Forelimb muscle (tissue), 1 donor: ENCODE measurements at regions not wholly inside any gene's neighbourhood (a gene's known extent, or its start where the extent isn't known, plus 50 kb on each side); places are given as distances from the start of the nearest gene placed in this dataset.

Experiments used
- DNase-seq: peaks from one replicate; pipeline ENCODE4 v3.0.0-alpha.2; 2013; ENCODE audit warnings: low read depth

- peak; percentile 91 for DNase-seq
Observed at GRCh38 chr16:74169687-74170376, 126.8 kb upstream of the PSMD7 start.

GRCh38 chr16:74169066-74169465 is 127.5 kb upstream of the PSMD7 start:
- DNase-seq, result no peak

- DNase-seq, result no peak
Observed at GRCh38 chr16:74168445-74168844, 128.2 kb upstream of the PSMD7 start.

GRCh38 chr16:74166456-74166855 is 130.2 kb upstream of the PSMD7 start:
- DNase-seq, result no peak

- no peak for DNase-seq
Observed at GRCh38 chr16:74165566-74166080, 131.0 kb upstream of the PSMD7 start.

GRCh38 chr16:74160759-74161158 is 135.9 kb upstream of the PSMD7 start:
- DNase-seq, result no peak

GRCh38 chr16:74153773-74154172 is 142.8 kb upstream of the PSMD7 start:
- DNase-seq, result no peak

- DNase-seq, result no peak
Observed at GRCh38 chr16:74146643-74147042, 150.0 kb upstream of the PSMD7 start.

GRCh38 chr16:74143171-74143570 is 153.4 kb upstream of the PSMD7 start:
- no peak for DNase-seq

GRCh38 chr16:74141015-74141414 is 155.6 kb upstream of the PSMD7 start:
- DNase-seq, result no peak

GRCh38 chr16:74140557-74140956 is 156.1 kb upstream of the PSMD7 start:
- DNase-seq, result no peak

- DNase-seq, result no peak
Observed at GRCh38 chr16:74123826-74124225, 172.8 kb upstream of the PSMD7 start.

- DNase-seq, result no peak
Observed at GRCh38 chr16:74123195-74123594, 173.4 kb upstream of the PSMD7 start.

GRCh38 chr16:74117798-74118197 is 178.8 kb upstream of the PSMD7 start:
- no peak for DNase-seq

GRCh38 chr16:74113545-74113944 is 183.1 kb upstream of the PSMD7 start:
- no peak for DNase-seq

- DNase-seq, result no peak
Observed at GRCh38 chr16:74111456-74111982, 185.1 kb upstream of the PSMD7 start.

- DNase-seq, result no peak
Observed at GRCh38 chr16:74107795-74108610, 188.6 kb upstream of the PSMD7 start.

GRCh38 chr16:74104022-74104421 is 192.6 kb upstream of the PSMD7 start:
- DNase-seq, result no peak

- no peak for DNase-seq
Observed at GRCh38 chr16:74101379-74102137, 195.1 kb upstream of the PSMD7 start.

- no peak for DNase-seq
Observed at GRCh38 chr16:74100395-74101326, 196.0 kb upstream of the PSMD7 start.

- DNase-seq, result no peak
Observed at GRCh38 chr16:74099530-74099929, 197.1 kb upstream of the PSMD7 start.
